SK-N-MC (cell line): ENCODE measurements at regions not wholly inside any gene's neighbourhood (a gene's known extent, or its start where the extent isn't known, plus 50 kb on each side); places are given as distances from the start of the nearest gene placed in this dataset.

Source experiments
- EZH2 ChIP-seq: fragments of 200-600 bp; sonication (generic); IDR thresholded peaks from one replicate; pipeline ENCODE4 v1.6.1; 2017; ENCODE audit warnings: antibody characterized with exemption
- FOXP2 ChIP-seq: optimal IDR thresholded peaks from 2 replicates; pipeline ENCODE3; 2011; ENCODE audit warnings: mild to moderate bottlenecking, moderate library complexity; ENCODE audit not compliant: insufficient read depth; ENCODE audit errors: extremely low read length, control extremely low read depth
- POLR2AphosphoS5 ChIP-seq: IDR thresholded peaks from 2 replicates; pipeline ENCODE4 v1.6.1; 2012; ENCODE audit warnings: mild to moderate bottlenecking, low read depth, low read length, borderline replicate concordance

- TF ChIP-seq EZH2: no peak
- TF ChIP-seq POLR2AphosphoS5: no peak
- no peak for TF ChIP-seq FOXP2
Measured at GRCh38 chr3:31436830-31437229, 95.9 kb upstream of the STT3B start.
